ENCODE measurements at regions not wholly inside any gene's neighbourhood (a gene's known extent, or its start where the extent isn't known, plus 50 kb on each side); places are given as distances from the start of the nearest gene placed in this dataset.

- TF ChIP-seq ATF1 (CRISPR knock-in tag; IDR thresholded peaks at IDR 0.05) (no peak), ATF1 (tag; IDR thresholded peaks at IDR 0.05) (no peak)
These were observed 713.4 kb downstream of the SLITRK5 start (continued) for GRCh38 chr13:88384542-88384941.

GRCh38 chr13:88395804-88396203 is 724.6 kb downstream of the SLITRK5 start:
- ChIA-PET CTCF (ENCODE audit: low intra/inter-chr PET ratio) (no interaction called here), POLR2A (no interaction called here)
- ATAC-seq (no peak), FAIRE-seq (no peak), DNase-seq (ENCODE audit: extremely low read depth in 1 of 4, low spot score in 3 of 4) (no peak)
- Histone ChIP-seq H3K27ac (ENCODE audit: extremely low read depth, low read depth, low read length) (no peak overlapping the region), H3K79me2 (ENCODE audit: control insufficient read depth, insufficient read depth, low read length) (no peaks in the 10 kb centered on the region), H3K4me1 (replicated peaks in 1 of 2; ENCODE audit: control insufficient read depth in 2 of 2, insufficient read depth in 2 of 2, low read length in 2 of 2) (no peaks in the 10 kb centered on the region), H3K9ac (ENCODE audit: insufficient read depth in 1 of 2, low read depth in 2 of 2, low read length in 2 of 2) (no peak overlapping the region), H2AFZ (ENCODE audit: low read depth, low read length) (no peak overlapping the region), H3K4me2 (ENCODE audit: insufficient read depth, low read length) (no peak overlapping the region), H3K9me1 (ENCODE audit: control insufficient read depth, insufficient read depth, low read length) (no peaks in the 10 kb centered on the region), H3K9me3 (replicated peaks; ENCODE audit: control insufficient read depth, insufficient read depth, low read depth, low read length) (no peaks in the 10 kb centered on the region), H3K36me3 (ENCODE audit: control insufficient read depth, insufficient read depth, low read length) (no peaks in the 10 kb centered on the region), H3K4me3 (no peak overlapping the region), H3K27me3 (ENCODE audit: control insufficient read depth in 2 of 2, insufficient read depth in 2 of 2, low read length in 2 of 2) (no peaks in the 10 kb centered on the region), H4K20me1 (replicated peaks; ENCODE audit: control insufficient read depth, insufficient read depth, low read length) (no peaks in the 10 kb centered on the region)
- intact Hi-C loops (cut with micrococcal nuclease) = no loop called here
- in situ Hi-C loops (cut with MboI) = no loop called here
- no peak for TF ChIP-seq ZNF75A (CRISPR knock-in tag; IDR thresholded peaks at IDR 0.05)
- TF ChIP-seq PTTG1 (tag; IDR thresholded peaks at IDR 0.05; ENCODE audit: low read depth) = no peak
- no peak for TF ChIP-seq TCF15 (CRISPR knock-in tag; IDR thresholded peaks at IDR 0.05)
- TF ChIP-seq ZNF644 (tag; IDR thresholded peaks at IDR 0.05; ENCODE audit: low read depth) = no peak
- TF ChIP-seq CHD4 (IDR thresholded peaks at IDR 0.05; ENCODE audit: insufficient read depth, insufficient replicate concordance, low read depth, low read length, poor library complexity, severe bottlenecking) = no peak
- TF ChIP-seq TBL1XR1 (IDR thresholded peaks at IDR 0.05; ENCODE audit: low read length in 2 of 2) = no peak
- no TSS peak for BruUV-seq (replicated peaks)

Data from K562 (cell line).